ENCODE measurements at regions not wholly inside any gene's neighbourhood (a gene's known extent, or its start where the extent isn't known, plus 50 kb on each side); places are given as distances from the start of the nearest gene placed in this dataset.

- no peak for TF ChIP-seq CTCF (IDR thresholded peaks at IDR 0.05; ENCODE audit: extremely low read depth in 1 of 2, insufficient read depth in 1 of 2, low read depth in 1 of 2, low read length in 2 of 2)
- no peak for TF ChIP-seq EZH2 (IDR thresholded peaks at IDR 0.05; ENCODE audit: borderline replicate concordance, low read depth, low read length, severe bottlenecking)
- no peak for TF ChIP-seq POLR2A (IDR thresholded peaks at IDR 0.05; ENCODE audit: low read depth, low read length)
- no peak for TF ChIP-seq POLR2AphosphoS5 (IDR thresholded peaks at IDR 0.05; ENCODE audit: insufficient read depth, low read depth, low read length)
- TF ChIP-seq FOS (IDR thresholded peaks at IDR 0.05; ENCODE audit: borderline replicate concordance, insufficient read depth, low read length) = no peak
- TF ChIP-seq, protein P1, sequence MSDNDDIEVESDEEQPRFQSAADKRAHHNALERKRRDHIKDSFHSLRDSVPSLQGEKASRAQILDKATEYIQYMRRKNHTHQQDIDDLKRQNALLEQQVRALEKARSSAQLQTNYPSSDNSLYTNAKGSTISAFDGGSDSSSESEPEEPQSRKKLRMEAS (IDR thresholded peaks at IDR 0.05; ENCODE audit: insufficient read depth, insufficient read length) = no peak
- TF ChIP-seq MYC (IDR thresholded peaks at IDR 0.05; ENCODE audit: low read depth, low read length) = no peak
- TF ChIP-seq GATA2 (IDR thresholded peaks at IDR 0.05; ENCODE audit: insufficient read depth, insufficient read length, low read depth, low read length) = no peak
- TF ChIP-seq JUN (IDR thresholded peaks at IDR 0.05; ENCODE audit: borderline replicate concordance, insufficient read depth, insufficient read length, low read depth) = no peak
Measured at GRCh38 chr2:149988361-149988760, 400.8 kb upstream of the MMADHC start.
